Neural progenitor cell (in vitro differentiated cells): ENCODE measurements at regions not wholly inside any gene's neighbourhood (a gene's known extent, or its start where the extent isn't known, plus 50 kb on each side); places are given as distances from the start of the nearest gene placed in this dataset.

ENCODE experiments used
- CTCF ChIP-seq: fragments of 200-600 bp; sonication (generic); IDR thresholded peaks from 2 replicates; pipeline ENCODE4 v1.5.1; 2017; ENCODE audit warnings: antibody characterized with exemption, mild to moderate bottlenecking
- EZH2 ChIP-seq: fragments of 200-600 bp; sonication (generic); IDR thresholded peaks from 2 replicates; pipeline ENCODE4 v1.6.1; 2017; ENCODE audit warnings: antibody characterized with exemption, mild to moderate bottlenecking, moderate library complexity

- no peak for TF ChIP-seq CTCF
- no peak for TF ChIP-seq EZH2
Measured at GRCh38 chr9:22232971-22233370, 213.7 kb upstream of the DMRTA1 start.
